Natural killer cell (primary cell): ENCODE measurements at regions not wholly inside any gene's neighbourhood (a gene's known extent, or its start where the extent isn't known, plus 50 kb on each side); places are given as distances from the start of the nearest gene placed in this dataset.
"Not testable (repeated sequence)": the region's sequence is repeated elsewhere in the genome, so short reads cannot be mapped to it uniquely, and the experiment has no call there.

Experiments
- ATAC-seq, 3 donors: fragments of 150-1000 bp in 2 of 3; fragments of 200-7000 bp in 1 of 3; cut with Tn5 transposase; 1 replicate in 1 of 3; 2 replicates in 2 of 3; pipeline ENCODE4 v1.10.0; 2021; ENCODE audit warnings: mild to moderate bottlenecking in 2 of 3, moderate library complexity in 2 of 3
- DNase-seq, 2 donors: peaks; one replicate each; pipeline versions ENCODE4 v3.0.0 to v3.0.0-alpha.2; 2013 to 2021; ENCODE audit warnings: mixed read lengths in 1 of 2
- H3K27ac ChIP-seq: one replicate; pipeline ENCODE4 v1.5.1; 2013; ENCODE audit warnings: mild to moderate bottlenecking, low read length
- H3K27me3 ChIP-seq: one replicate; pipeline ENCODE4 v1.6.1; 2013; ENCODE audit warnings: low read length; ENCODE audit not compliant: control insufficient read depth, insufficient read depth
- H3K36me3 ChIP-seq: one replicate; pipeline ENCODE4 v1.6.1; 2013; ENCODE audit warnings: low read length; ENCODE audit not compliant: control insufficient read depth, insufficient read depth
- H3K4me1 ChIP-seq: one replicate; pipeline ENCODE4 v1.6.1; 2013; ENCODE audit warnings: low read length; ENCODE audit not compliant: control insufficient read depth, insufficient read depth
- H3K4me3 ChIP-seq: one replicate; pipeline ENCODE4 v1.5.1; 2013; ENCODE audit warnings: low read length
- H3K9me3 ChIP-seq: one replicate; pipeline ENCODE4 v1.6.1; 2013; ENCODE audit warnings: low read length; ENCODE audit not compliant: control insufficient read depth, insufficient read depth
- H3K27ac Mint-ChIP-seq, 2 donors: one replicate each; pipeline ENCODE4 v1.8.0; 2022; ENCODE audit warnings: mild to moderate bottlenecking in 2 of 2, mixed read lengths in 2 of 2, moderate library complexity in 1 of 2
- H3K27me3 Mint-ChIP-seq, 2 donors: one replicate each; pipeline ENCODE4 v1.8.0; 2022; ENCODE audit warnings: low read depth in 2 of 2, mixed read lengths in 2 of 2
- H3K36me3 Mint-ChIP-seq: one replicate; pipeline ENCODE4 v1.8.0; 2022; ENCODE audit warnings: mixed read lengths
- H3K4me1 Mint-ChIP-seq, 2 donors: one replicate each; pipeline ENCODE4 v1.8.0; 2022; ENCODE audit warnings: mixed read lengths in 2 of 2
- H3K4me3 Mint-ChIP-seq: one replicate; pipeline ENCODE4 v1.8.0; 2022; ENCODE audit warnings: mild to moderate bottlenecking, moderate library complexity, mixed read lengths
- H3K9me3 Mint-ChIP-seq, 2 donors: one replicate each; pipeline ENCODE4 v1.8.0; 2022; ENCODE audit warnings: mixed read lengths in 2 of 2
- WGBS: methylation state at CpG from one replicate; pipeline ENCODE4 v1.1.7; 2013; ENCODE audit warnings: missing lambda C conversion rate; ENCODE audit not compliant: insufficient coverage; 5-methylcytosine and 5-hydroxymethylcytosine counted together
- intact Hi-C: fragments of 100-400 bp; cut with micrococcal nuclease; formaldehyde crosslinking; loops from one replicate; pipeline ENCODE4 v1.14.2; 2022
- TF ChIP-seq, protein P1 (sequence below): fragments of 200-600 bp; IDR thresholded peaks from one replicate; pipeline ENCODE4 v1.8.0; 2022; ENCODE audit warnings: antibody characterized with exemption

DNA sequence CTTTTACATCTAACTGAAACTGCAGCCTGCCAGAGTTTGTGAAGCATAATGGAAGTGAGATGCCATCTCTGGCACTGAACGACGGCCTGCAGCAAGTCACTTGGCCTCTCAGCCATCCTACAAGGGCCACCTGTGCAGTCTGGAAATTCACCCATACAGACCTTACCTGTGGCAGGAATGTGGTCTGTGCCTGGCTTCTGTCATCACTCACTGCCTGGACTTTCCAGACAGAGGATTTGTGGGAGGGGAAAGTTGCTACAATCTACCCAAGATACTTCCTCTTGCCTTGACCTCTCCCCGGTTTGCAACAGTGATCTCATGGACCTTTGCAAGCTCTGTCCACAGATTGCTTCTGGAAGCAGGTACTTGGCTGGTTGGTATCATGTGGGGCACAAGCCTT, 58.4 kb upstream of the ATP1B1 start:
- no peak overlapping the region for H3K4me3 Mint-ChIP-seq
- TF ChIP-seq, protein P1, sequence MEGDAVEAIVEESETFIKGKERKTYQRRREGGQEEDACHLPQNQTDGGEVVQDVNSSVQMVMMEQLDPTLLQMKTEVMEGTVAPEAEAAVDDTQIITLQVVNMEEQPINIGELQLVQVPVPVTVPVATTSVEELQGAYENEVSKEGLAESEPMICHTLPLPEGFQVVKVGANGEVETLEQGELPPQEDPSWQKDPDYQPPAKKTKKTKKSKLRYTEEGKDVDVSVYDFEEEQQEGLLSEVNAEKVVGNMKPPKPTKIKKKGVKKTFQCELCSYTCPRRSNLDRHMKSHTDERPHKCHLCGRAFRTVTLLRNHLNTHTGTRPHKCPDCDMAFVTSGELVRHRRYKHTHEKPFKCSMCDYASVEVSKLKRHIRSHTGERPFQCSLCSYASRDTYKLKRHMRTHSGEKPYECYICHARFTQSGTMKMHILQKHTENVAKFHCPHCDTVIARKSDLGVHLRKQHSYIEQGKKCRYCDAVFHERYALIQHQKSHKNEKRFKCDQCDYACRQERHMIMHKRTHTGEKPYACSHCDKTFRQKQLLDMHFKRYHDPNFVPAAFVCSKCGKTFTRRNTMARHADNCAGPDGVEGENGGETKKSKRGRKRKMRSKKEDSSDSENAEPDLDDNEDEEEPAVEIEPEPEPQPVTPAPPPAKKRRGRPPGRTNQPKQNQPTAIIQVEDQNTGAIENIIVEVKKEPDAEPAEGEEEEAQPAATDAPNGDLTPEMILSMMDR, result no peak
- H3K4me3 ChIP-seq, result no peak overlapping the region
- peaks cover 22 to 29% of the 10 kb centered on the region in 2 donors for H3K4me1 Mint-ChIP-seq
- no peaks in the 10 kb centered on the region for H3K36me3 Mint-ChIP-seq
- H3K27me3 ChIP-seq, result no peaks in the 10 kb centered on the region
- DNase-seq, result no peak
- no peaks in the 10 kb centered on the region for H3K9me3 ChIP-seq
- peaks cover 22% of the 10 kb centered on the region for H3K4me1 ChIP-seq
- no peaks in the 10 kb centered on the region for H3K36me3 ChIP-seq
- H3K27ac Mint-ChIP-seq, result no peak overlapping the region
- no peaks in the 10 kb centered on the region for H3K9me3 Mint-ChIP-seq
- WGBS, result 86% methylated on average over 3 of the region's 3 CpGs
- intact Hi-C loops, result no loop called here
- H3K27me3 Mint-ChIP-seq, result no peaks in the 10 kb centered on the region
- no peak overlapping the region for H3K27ac ChIP-seq
- no peak for ATAC-seq

DNA sequence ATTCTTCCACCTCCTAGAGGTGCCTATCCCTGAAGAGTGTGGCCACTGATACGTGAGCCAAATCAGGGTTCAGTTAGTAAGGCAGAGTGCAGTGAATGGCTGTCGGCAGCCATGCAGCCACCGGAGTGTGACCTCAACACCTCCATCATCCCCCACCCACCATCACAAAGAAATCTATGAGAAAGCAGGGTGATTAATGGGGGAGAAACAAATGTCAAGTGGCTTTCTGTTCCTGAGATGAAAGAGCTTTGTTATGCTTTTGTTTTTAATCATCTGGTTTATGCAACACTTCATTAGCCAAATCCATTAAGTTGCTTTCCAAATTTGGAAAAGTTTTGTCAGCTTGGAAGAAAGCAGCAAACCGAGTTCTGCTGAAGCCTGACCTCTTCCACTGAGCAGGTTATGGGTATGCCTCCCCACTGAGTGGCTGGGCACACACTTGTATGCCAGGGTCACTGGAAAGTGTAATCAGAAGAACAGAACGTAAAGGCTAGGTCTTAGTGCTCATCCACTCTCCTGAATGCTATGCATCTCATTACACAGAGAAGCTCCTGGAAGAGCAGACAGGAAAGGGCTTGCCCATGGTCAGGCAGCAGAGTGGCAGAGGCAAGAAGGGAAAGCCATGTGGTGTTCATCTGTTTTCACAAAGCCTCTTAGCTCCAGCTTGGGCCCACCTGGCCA, 57.1 kb upstream of the ATP1B1 start:
- H3K27me3 ChIP-seq, result no peaks in the 10 kb centered on the region
- no peak for DNase-seq
- 69% methylated on average over 3 of the region's 5 CpGs for WGBS
- H3K27me3 Mint-ChIP-seq, result peaks cover 3 to 4% of the 10 kb centered on the region in 2 donors
- intact Hi-C loops, result no loop called here
- H3K9me3 ChIP-seq, result no peaks in the 10 kb centered on the region
- no peaks in the 10 kb centered on the region for H3K9me3 Mint-ChIP-seq
- H3K4me3 ChIP-seq, result no peak overlapping the region
- H3K27ac ChIP-seq, result no peak overlapping the region
- no peaks in the 10 kb centered on the region for H3K36me3 ChIP-seq
- H3K27ac Mint-ChIP-seq, result no peak overlapping the region
- H3K4me1 Mint-ChIP-seq, result peaks cover 9 to 15% of the 10 kb centered on the region in 2 donors
- peaks cover 10% of the 10 kb centered on the region for H3K4me1 ChIP-seq
- TF ChIP-seq, protein P1, result no peak
- H3K36me3 Mint-ChIP-seq, result no peaks in the 10 kb centered on the region
- no peak for ATAC-seq
- H3K4me3 Mint-ChIP-seq, result no peak overlapping the region

DNA sequence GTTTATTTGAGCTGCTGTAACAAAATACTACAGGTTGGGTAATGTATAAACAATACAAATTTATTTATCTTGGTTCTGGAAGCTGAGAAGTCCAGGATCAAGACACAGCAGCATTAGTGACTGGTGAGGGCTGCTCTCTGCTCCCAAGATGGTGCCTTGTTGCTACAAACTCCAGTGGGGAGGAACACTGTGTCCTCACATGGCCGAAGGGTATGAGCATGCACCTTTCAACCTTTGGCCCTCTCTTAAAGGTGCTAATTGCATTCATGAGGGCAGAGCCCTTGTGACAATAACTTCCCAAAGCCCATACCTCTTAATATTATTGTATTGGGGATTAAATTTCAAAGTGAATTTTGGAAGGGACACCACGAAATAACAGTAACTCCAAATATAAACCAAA, 55.3 kb upstream of the ATP1B1 start:
- 90% methylated on average over 1 of the region's 2 CpGs for WGBS
- no peaks in the 10 kb centered on the region for H3K36me3 ChIP-seq
- no peaks in the 10 kb centered on the region for H3K9me3 Mint-ChIP-seq

GRCh38 chr1:169052171-169052570, 54.3 kb upstream of the ATP1B1 start:
- H3K27me3 Mint-ChIP-seq, result peaks cover 13 to 20% of the 10 kb centered on the region in 2 donors
- H3K27ac Mint-ChIP-seq, H3K4me1 ChIP-seq, H3K36me3 Mint-ChIP-seq, intact Hi-C loops, H3K9me3 ChIP-seq, H3K36me3 ChIP-seq, H3K9me3 Mint-ChIP-seq, DNase-seq, ATAC-seq, H3K4me3 ChIP-seq, H3K4me3 Mint-ChIP-seq, H3K27me3 ChIP-seq, H3K27ac ChIP-seq, H3K4me1 Mint-ChIP-seq: not testable (repeated sequence)
- 85% methylated on average over 5 of the region's 5 CpGs for WGBS

More for the DNA sequence above, 55.3 kb upstream of the ATP1B1 start:
- Mint-ChIP-seq H3K27me3 (peaks cover 13 to 16% of the 10 kb centered on the region in 2 donors), H3K36me3 (no peaks in the 10 kb centered on the region), H3K4me1 (peaks cover 0 to 5% of the 10 kb centered on the region in 2 donors), H3K4me3 (no peak overlapping the region), H3K27ac (no peak overlapping the region)
- H3K4me3 ChIP-seq, result no peak overlapping the region
- intact Hi-C loops, result no loop called here
- H3K4me1 ChIP-seq, result no peaks in the 10 kb centered on the region
- H3K27ac ChIP-seq, result no peak overlapping the region
- DNase-seq (no peak), ATAC-seq (no peak)
- TF ChIP-seq, protein P1, result no peak
- no peaks in the 10 kb centered on the region for H3K9me3 ChIP-seq
- H3K27me3 ChIP-seq, result no peaks in the 10 kb centered on the region
